Activated CD4-positive, CD25-positive, alpha-beta regulatory T cell treated with anti-CD3 and anti-CD28 coated beads, Interleukin-2, amount 50 U/mL, for 24 hours (primary cell): ENCODE measurements at regions not wholly inside any gene's neighbourhood (a gene's known extent, or its start where the extent isn't known, plus 50 kb on each side); places are given as distances from the start of the nearest gene placed in this dataset.
"Not testable (repeated sequence)": the region's sequence is repeated elsewhere in the genome, so short reads cannot be mapped to it uniquely, and the experiment has no call there.

Source experiments
- ATAC-seq, 2 donors: fragments of 150-1000 bp; cut with Tn5 transposase; one replicate each; pipeline ENCODE4 v1.10.0; 2021; ENCODE audit warnings: mild to moderate bottlenecking in 1 of 2, moderate library complexity in 1 of 2

GRCh38 chr2:150207979-150208378, 279.5 kb downstream of the RND3 start:
- no peak for ATAC-seq

GRCh38 chr2:150204451-150204850, 283.0 kb downstream of the RND3 start:
- no peak for ATAC-seq

- ATAC-seq, result not testable (repeated sequence)
These were observed 292.7 kb downstream of the RND3 start for GRCh38 chr2:150194816-150195215.

GRCh38 chr2:150192701-150193100, 294.8 kb downstream of the RND3 start:
- ATAC-seq, result no peak

GRCh38 chr2:150191349-150191748, 296.1 kb downstream of the RND3 start:
- no peak for ATAC-seq

- ATAC-seq, result no peak
These were observed 296.9 kb downstream of the RND3 start for GRCh38 chr2:150190546-150190945.

GRCh38 chr2:150188800-150189199, 298.7 kb downstream of the RND3 start:
- no peak for ATAC-seq

- ATAC-seq, result no peak
These were observed 299.3 kb downstream of the RND3 start for GRCh38 chr2:150188177-150188576.

- no peak for ATAC-seq
These were observed 304.8 kb downstream of the RND3 start for GRCh38 chr2:150182566-150183235.

- no peak for ATAC-seq
These were observed 308.9 kb downstream of the RND3 start for GRCh38 chr2:150178591-150178990.

- ATAC-seq, result no peak
These were observed 312.5 kb downstream of the RND3 start for GRCh38 chr2:150174971-150175421.

- ATAC-seq, result no peak
These were observed 313.2 kb downstream of the RND3 start for GRCh38 chr2:150174056-150174805.

- no peak for ATAC-seq
These were observed 316.4 kb downstream of the RND3 start for GRCh38 chr2:150171065-150171548.

GRCh38 chr2:150169237-150169629, 318.2 kb downstream of the RND3 start:
- ATAC-seq, result no peak

- no peak for ATAC-seq
These were observed 318.8 kb downstream of the RND3 start for GRCh38 chr2:150168595-150169236.

- ATAC-seq, result no peak
These were observed 319.8 kb downstream of the RND3 start for GRCh38 chr2:150167711-150168110.

- ATAC-seq, result no peak
These were observed 321.0 kb downstream of the RND3 start for GRCh38 chr2:150166313-150167051.

GRCh38 chr2:150165988-150166312, 321.5 kb downstream of the RND3 start:
- ATAC-seq, result no peak

GRCh38 chr2:150165442-150165841, 322.0 kb downstream of the RND3 start:
- ATAC-seq, result no peak

GRCh38 chr2:150162241-150162942, 325.1 kb downstream of the RND3 start:
- ATAC-seq, result no peak

GRCh38 chr2:150160058-150160457, 327.4 kb downstream of the RND3 start:
- ATAC-seq, result no peak

GRCh38 chr2:150159300-150159699, 328.2 kb downstream of the RND3 start:
- ATAC-seq, result no peak
